Karpas-422 (cell line): ENCODE measurements at regions not wholly inside any gene's neighbourhood (a gene's known extent, or its start where the extent isn't known, plus 50 kb on each side); places are given as distances from the start of the nearest gene placed in this dataset.

Experiments
- DNase-seq: peaks from one replicate; pipeline ENCODE4 v3.0.0-alpha.2; 2015
- H2AFZ ChIP-seq: fragments of 200-600 bp; sonication (generic); 2 replicates; pipeline ENCODE4 v1.6.1; 2014; ENCODE audit warnings: antibody characterized with exemption, low read length, mixed read lengths
- H3K27ac ChIP-seq: fragments of 200-600 bp; sonication (generic); 2 replicates; pipeline ENCODE4 v1.5.1; 2014; ENCODE audit warnings: mild to moderate bottlenecking, low read length, moderate library complexity
- H3K27me3 ChIP-seq: fragments of 200-600 bp; sonication (generic); 2 replicates; pipeline ENCODE4 v1.6.1; 2014; ENCODE audit warnings: low read length, mixed read lengths
- H3K36me3 ChIP-seq: fragments of 200-600 bp; sonication (generic); 2 replicates; pipeline ENCODE4 v1.6.1; 2014; ENCODE audit warnings: low read length, mixed read lengths; ENCODE audit not compliant: insufficient read depth
- H3K4me1 ChIP-seq: fragments of 200-600 bp; sonication (generic); 2 replicates; pipeline ENCODE4 v1.6.1; 2014; ENCODE audit warnings: mild to moderate bottlenecking, low read length, mixed read lengths
- H3K4me2 ChIP-seq: fragments of 200-600 bp; sonication (generic); 2 replicates; pipeline ENCODE4 v1.6.1; 2014; ENCODE audit warnings: low read length, low read depth, mild to moderate bottlenecking; ENCODE audit not compliant: poor library complexity, severe bottlenecking
- H3K4me3 ChIP-seq: fragments of 200-600 bp; sonication (generic); 2 replicates; pipeline ENCODE4 v1.5.1; 2014; ENCODE audit warnings: mild to moderate bottlenecking, antibody characterized with exemption, low read length, mixed read lengths
- H3K79me2 ChIP-seq: fragments of 200-600 bp; sonication (generic); 2 replicates; pipeline ENCODE4 v1.6.1; 2014; ENCODE audit warnings: mild to moderate bottlenecking, low read length, mixed read lengths
- H3K9ac ChIP-seq: fragments of 200-600 bp; sonication (generic); 2 replicates; pipeline ENCODE4 v1.6.0; 2014; ENCODE audit warnings: low read length
- H3K9me2 ChIP-seq: fragments of 200-600 bp; sonication (generic), shearing (Covaris generic); replicated peaks from 2 replicates; pipeline ENCODE4 v1.6.0; 2014; ENCODE audit warnings: mild to moderate bottlenecking, low read length, moderate library complexity; ENCODE audit not compliant: insufficient read depth
- H3K9me3 ChIP-seq: fragments of 300-700, 200-600 bp; sonication (generic); 2 replicates; pipeline ENCODE4 v1.6.1; 2014; ENCODE audit warnings: low read length, mixed read lengths
- H4K20me1 ChIP-seq: fragments of 200-600 bp; sonication (generic); 2 replicates; pipeline ENCODE4 v1.6.1; 2014; ENCODE audit warnings: mild to moderate bottlenecking, antibody characterized with exemption, low read length, low read depth; ENCODE audit not compliant: insufficient read depth

- H3K9me2 ChIP-seq = no peaks in the 10 kb centered on the region
- no peak overlapping the region for H3K9ac ChIP-seq
- H3K4me1 ChIP-seq = no peaks in the 10 kb centered on the region
- no peak for DNase-seq
- H2AFZ ChIP-seq = no peak overlapping the region
- no peaks in the 10 kb centered on the region for H4K20me1 ChIP-seq
- no peaks in the 10 kb centered on the region for H3K36me3 ChIP-seq
- H3K79me2 ChIP-seq = no peaks in the 10 kb centered on the region
- H3K9me3 ChIP-seq = peaks cover 8% of the 10 kb centered on the region; the same call in 1 of the 2 replicates
- H3K27ac ChIP-seq = no peak overlapping the region
- H3K4me3 ChIP-seq = no peak overlapping the region
- no peak overlapping the region for H3K4me2 ChIP-seq
- no peaks in the 10 kb centered on the region for H3K27me3 ChIP-seq
Observed at GRCh38 chr4:19720190-19720589, 531.5 kb upstream of the SLIT2 start.

DNA sequence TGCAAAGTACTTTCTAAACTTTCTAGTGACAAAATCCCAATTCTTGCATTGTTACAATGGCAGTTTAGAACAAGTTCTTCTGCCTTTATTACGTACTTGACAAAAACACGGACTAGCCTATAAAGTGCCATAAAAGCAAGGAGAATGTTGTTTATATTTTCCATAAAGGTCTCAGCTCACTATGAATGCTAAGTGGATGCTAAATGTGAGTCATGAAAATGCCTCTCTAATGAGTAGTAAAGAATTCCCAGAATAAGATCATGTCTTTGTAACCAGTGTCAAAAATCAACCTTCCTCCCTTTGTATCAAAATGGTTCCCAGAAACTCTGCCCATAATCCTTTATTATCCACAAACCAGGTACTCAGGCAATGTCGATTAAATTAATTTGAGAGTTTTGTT, 539.8 kb upstream of the SLIT2 start:
- no peak for DNase-seq
- Histone ChIP-seq H3K9me2 (no peaks in the 10 kb centered on the region), H3K9ac (no peak overlapping the region), H3K4me3 (no peak overlapping the region), H3K27ac (no peak overlapping the region), H3K36me3 (no peaks in the 10 kb centered on the region), H3K27me3 (no peaks in the 10 kb centered on the region), H3K4me1 (no peaks in the 10 kb centered on the region), H3K4me2 (no peak overlapping the region), H3K9me3 (peaks cover 5% of the 10 kb centered on the region; the same call in 1 of the 2 replicates), H2AFZ (no peak overlapping the region), H3K79me2 (no peaks in the 10 kb centered on the region), H4K20me1 (no peaks in the 10 kb centered on the region)

GRCh38 chr4:19707876-19708275, 543.8 kb upstream of the SLIT2 start:
- Histone ChIP-seq H3K9ac (no peak overlapping the region), H3K79me2 (no peaks in the 10 kb centered on the region), H3K4me3 (no peak overlapping the region), H3K27me3 (no peaks in the 10 kb centered on the region), H2AFZ (no peak overlapping the region), H3K36me3 (no peaks in the 10 kb centered on the region), H3K9me3 (peaks cover 13% of the 10 kb centered on the region), H3K4me2 (no peak overlapping the region), H3K4me1 (no peaks in the 10 kb centered on the region), H4K20me1 (no peaks in the 10 kb centered on the region), H3K9me2 (no peaks in the 10 kb centered on the region; the same call in 1 of the 2 replicates), H3K27ac (no peak overlapping the region)
- DNase-seq = no peak

DNA sequence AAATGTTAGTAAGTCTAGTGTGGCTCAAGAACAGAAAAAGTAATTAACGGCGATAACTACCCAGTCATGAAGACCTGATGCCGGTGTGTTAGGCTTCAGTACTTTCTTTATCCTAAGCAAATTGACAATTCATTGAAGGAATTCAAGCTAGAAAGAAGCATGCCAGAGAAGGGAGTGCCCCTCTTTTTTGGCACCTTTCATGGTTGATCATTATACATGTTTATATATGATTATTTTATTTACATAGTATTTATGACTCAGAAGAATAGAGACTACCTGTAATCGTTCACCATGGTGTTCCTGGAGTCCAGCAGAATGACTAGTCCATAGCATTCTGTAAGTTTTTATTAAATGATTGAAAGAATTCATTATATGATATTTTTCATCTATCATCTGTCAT, 548.3 kb upstream of the SLIT2 start:
- Histone ChIP-seq H3K27ac (no peak overlapping the region), H3K4me2 (no peak overlapping the region), H3K9me3 (peaks cover 17% of the 10 kb centered on the region), H4K20me1 (no peaks in the 10 kb centered on the region), H3K4me1 (no peaks in the 10 kb centered on the region), H3K9me2 (no peaks in the 10 kb centered on the region; the same call in 1 of the 2 replicates), H3K79me2 (no peaks in the 10 kb centered on the region), H3K27me3 (no peaks in the 10 kb centered on the region), H2AFZ (no peak overlapping the region), H3K4me3 (no peak overlapping the region), H3K36me3 (no peaks in the 10 kb centered on the region), H3K9ac (no peak overlapping the region)
- DNase-seq = no peak

DNA sequence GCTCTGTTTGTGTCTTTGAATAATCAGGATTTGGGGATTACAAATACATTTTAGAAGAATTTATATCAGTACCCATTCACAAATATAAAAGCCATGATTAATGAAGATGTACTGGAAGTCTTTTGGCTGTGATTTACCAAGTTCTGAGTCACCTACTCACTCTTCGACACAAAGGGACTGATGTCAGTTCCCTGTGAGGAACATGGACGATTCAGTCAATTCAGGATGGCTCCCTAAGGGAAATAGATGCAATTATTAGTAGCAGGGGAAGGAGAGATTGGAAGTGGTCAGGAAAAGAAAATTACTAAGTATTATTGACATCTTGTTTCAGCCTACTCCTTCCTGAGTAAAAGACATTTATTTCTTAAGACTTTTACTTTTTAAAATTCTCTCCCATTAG, 550.7 kb upstream of the SLIT2 start:
- Histone ChIP-seq H2AFZ (no peak overlapping the region), H3K9me2 (no peaks in the 10 kb centered on the region; the same call in 1 of the 2 replicates), H3K27me3 (no peaks in the 10 kb centered on the region), H3K27ac (no peak overlapping the region), H3K79me2 (no peaks in the 10 kb centered on the region), H3K4me1 (no peaks in the 10 kb centered on the region), H3K36me3 (no peaks in the 10 kb centered on the region), H4K20me1 (no peaks in the 10 kb centered on the region), H3K4me3 (no peak overlapping the region), H3K4me2 (no peak overlapping the region), H3K9me3 (peaks cover 22% of the 10 kb centered on the region), H3K9ac (no peak overlapping the region)
- DNase-seq = no peak

DNA sequence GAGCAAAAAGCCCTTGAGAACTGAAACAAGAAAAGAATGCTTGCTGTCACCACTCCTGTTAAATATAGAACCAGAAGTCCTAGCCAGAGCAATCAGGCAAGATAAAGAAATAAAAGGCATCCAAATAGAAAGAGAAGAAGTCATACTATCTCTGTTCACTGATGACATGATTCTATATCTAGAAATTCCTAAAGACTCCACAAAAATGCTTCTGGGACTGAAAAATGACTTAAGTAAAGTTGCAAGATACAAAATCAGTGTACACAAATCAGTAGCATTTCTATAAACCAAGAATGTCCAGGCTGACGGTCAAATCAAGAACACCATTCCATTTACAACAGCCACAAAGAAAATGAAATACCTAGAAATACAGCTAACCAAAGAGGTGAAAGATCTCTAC, 552.7 kb upstream of the SLIT2 start:
- H3K36me3 ChIP-seq = no peaks in the 10 kb centered on the region
- no peak for DNase-seq
- no peaks in the 10 kb centered on the region; the same call in 1 of the 2 replicates for H3K9me2 ChIP-seq
- no peak overlapping the region for H3K4me2 ChIP-seq
- H3K27me3 ChIP-seq = no peaks in the 10 kb centered on the region
- peaks cover 17% of the 10 kb centered on the region for H3K9me3 ChIP-seq
- H3K4me3 ChIP-seq = no peak overlapping the region
- no peak overlapping the region for H3K9ac ChIP-seq
- H4K20me1 ChIP-seq = no peaks in the 10 kb centered on the region
- H2AFZ ChIP-seq = no peak overlapping the region
- H3K79me2 ChIP-seq = no peaks in the 10 kb centered on the region
- no peaks in the 10 kb centered on the region for H3K4me1 ChIP-seq
- no peak overlapping the region for H3K27ac ChIP-seq

DNA sequence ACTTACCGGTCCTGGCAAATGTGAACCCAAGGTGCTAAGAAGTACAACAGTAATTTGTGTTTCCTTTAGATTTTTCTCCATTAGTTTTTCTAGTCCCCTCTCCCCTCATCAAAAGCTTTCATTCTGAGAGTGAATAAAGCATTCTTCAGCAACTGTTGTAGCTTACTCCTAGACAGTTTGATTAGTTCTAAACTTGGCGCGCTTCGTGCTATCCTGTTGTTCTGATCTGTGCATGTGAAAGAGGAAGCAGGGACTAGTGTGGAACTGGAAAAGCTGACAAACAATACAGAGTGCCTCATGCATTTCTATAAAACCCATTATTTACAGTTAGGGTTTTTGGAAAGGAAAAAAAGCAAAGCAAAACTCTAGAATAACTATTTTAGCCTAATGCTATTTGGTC, 556.9 kb upstream of the SLIT2 start:
- no peak overlapping the region for H3K4me3 ChIP-seq
- no peak overlapping the region for H3K27ac ChIP-seq
- H3K9me3 ChIP-seq = peaks cover 22% of the 10 kb centered on the region; the same call in 1 of the 2 replicates
- no peaks in the 10 kb centered on the region for H4K20me1 ChIP-seq
- no peak overlapping the region for H3K4me2 ChIP-seq
- no peaks in the 10 kb centered on the region for H3K36me3 ChIP-seq
- no peak overlapping the region for H2AFZ ChIP-seq
- H3K9me2 ChIP-seq = no peaks in the 10 kb centered on the region
- H3K4me1 ChIP-seq = no peaks in the 10 kb centered on the region
- H3K79me2 ChIP-seq = no peaks in the 10 kb centered on the region
- no peak for DNase-seq
- no peaks in the 10 kb centered on the region for H3K27me3 ChIP-seq
- no peak overlapping the region for H3K9ac ChIP-seq

- no peak overlapping the region for H3K27ac ChIP-seq
- H3K4me3 ChIP-seq = no peak overlapping the region
- peak overlapping the region; percentile 27 for H3K4me2 ChIP-seq
- no peaks in the 10 kb centered on the region for H3K79me2 ChIP-seq
- H3K4me1 ChIP-seq = no peaks in the 10 kb centered on the region
- H2AFZ ChIP-seq = 0 out of 2 replicates have a peak overlapping the region, but pooled peaks have one; percentile 34
- H3K9me2 ChIP-seq = no peaks in the 10 kb centered on the region
- no peak overlapping the region for H3K9ac ChIP-seq
- H3K27me3 ChIP-seq = no peaks in the 10 kb centered on the region
- H3K36me3 ChIP-seq = no peaks in the 10 kb centered on the region
- H4K20me1 ChIP-seq = no peaks in the 10 kb centered on the region
- peaks cover 24% of the 10 kb centered on the region; the same call in 1 of the 2 replicates for H3K9me3 ChIP-seq
- no peak for DNase-seq
Observed at GRCh38 chr4:19693936-19694570, 557.7 kb upstream of the SLIT2 start.
